Activated CD4-positive, alpha-beta T cell treated with anti-CD3 and anti-CD28 coated beads for 24 hours (primary cell): ENCODE measurements at regions not wholly inside any gene's neighbourhood (a gene's known extent, or its start where the extent isn't known, plus 50 kb on each side); places are given as distances from the start of the nearest gene placed in this dataset.
A peak's percentile ranks its signal among the peaks of the same experiment; 100 is the strongest.

Experiments used
- DNase-seq, 2 donors: peaks; one replicate each; pipeline ENCODE4 v3.0.0-alpha.2; 2020; ENCODE audit warnings: low read depth in 2 of 2

DNA sequence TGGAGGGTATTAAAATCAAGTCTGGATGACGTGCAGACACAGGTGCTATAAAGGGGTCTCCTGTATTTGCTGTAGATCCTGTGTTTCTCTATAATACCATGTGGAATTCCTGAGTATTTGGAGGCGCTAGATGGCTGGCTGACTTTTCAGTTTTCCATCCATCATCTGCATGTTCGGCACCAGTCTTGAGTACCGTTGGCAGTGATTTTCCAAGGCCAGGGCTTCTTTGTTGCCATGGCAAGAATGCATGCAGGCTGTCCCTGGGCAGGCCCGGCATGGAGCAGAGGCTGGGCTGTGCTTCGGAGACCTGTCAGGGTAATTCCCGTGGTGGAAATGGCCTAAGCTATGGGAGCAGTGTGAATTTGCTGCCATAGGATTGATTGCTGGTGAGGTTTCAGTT, 405.9 kb upstream of the HS6ST1 start:
- no peak for DNase-seq

DNA sequence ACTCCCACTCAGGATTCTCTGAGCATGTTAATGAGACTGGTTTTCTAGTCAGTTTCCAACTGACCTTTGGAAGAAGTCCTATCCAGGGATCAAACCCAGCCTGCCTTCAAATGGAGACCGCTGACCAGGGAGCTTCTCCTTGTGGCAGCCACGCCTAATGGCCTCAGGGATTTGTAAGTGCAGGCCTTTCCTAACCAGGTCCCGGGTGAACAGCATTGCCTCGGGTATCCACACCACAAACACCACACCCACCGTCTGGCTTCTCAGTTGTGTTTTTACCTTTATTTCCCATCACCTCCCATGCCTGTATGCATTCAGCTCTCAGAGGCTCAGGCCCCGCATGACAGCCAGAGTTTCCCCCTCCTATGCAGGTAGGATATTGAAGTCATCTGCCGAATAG, 406.3 kb upstream of the HS6ST1 start:
- no peak for DNase-seq

DNA sequence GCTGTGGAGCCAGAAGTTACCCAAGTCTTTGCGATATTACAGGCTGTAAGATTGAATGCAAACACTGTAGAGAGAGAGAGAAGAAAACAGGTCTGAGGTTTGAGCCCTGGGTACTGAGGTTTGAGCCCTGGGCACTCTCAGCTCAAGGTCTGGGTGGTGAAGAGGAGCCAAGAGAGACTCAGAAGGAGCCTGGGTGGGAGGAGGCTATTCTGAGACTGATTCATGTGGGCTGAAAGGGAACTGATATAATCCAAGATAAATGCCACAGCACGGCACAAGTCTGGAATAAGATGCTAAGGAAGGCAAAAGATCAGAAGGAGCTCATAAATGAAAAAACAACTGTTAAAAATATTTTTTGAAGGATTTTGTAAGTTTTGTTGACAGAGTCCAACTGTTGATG, 407.6 kb upstream of the HS6ST1 start:
- no peak for DNase-seq

DNA sequence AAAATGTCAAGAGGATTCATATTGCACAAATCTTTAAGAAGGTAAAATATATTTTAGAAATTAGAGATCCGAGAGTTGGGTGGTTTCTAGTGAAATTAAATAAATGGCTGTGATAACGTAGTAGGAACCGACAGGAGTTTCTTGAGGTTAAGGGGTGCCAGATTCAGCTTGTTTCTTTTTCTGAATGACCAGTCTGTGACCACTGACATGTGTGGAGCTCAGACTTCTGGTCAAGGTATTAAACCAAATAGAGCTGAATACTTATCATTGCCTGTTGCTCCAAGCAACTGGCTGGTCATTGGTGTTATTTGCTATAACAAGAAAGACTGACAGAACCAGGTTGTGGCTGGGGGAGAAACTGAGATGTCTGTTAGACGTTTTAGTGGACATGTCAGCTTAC, 408.2 kb upstream of the HS6ST1 start:
- DNase-seq: no peak

DNA sequence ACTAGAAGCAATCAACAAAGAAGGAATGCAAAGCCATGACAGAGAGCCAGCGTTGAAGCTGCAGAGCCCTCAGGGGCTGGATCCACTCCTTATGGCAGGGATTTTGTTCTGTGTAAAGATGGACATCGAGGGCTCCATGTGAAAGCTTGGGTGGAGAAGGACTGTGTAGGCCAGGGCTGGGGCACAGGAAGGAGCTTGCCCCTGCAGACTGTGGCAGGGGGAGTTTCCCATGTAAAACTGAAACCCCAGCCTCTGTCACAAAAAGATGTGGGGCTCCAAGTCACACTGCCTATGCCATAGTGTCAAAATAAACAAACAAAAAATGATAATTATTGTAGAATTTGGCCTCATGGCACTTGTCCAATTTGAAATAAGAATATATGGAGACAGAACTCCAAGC, 408.7 kb upstream of the HS6ST1 start:
- DNase-seq: no peak

DNA sequence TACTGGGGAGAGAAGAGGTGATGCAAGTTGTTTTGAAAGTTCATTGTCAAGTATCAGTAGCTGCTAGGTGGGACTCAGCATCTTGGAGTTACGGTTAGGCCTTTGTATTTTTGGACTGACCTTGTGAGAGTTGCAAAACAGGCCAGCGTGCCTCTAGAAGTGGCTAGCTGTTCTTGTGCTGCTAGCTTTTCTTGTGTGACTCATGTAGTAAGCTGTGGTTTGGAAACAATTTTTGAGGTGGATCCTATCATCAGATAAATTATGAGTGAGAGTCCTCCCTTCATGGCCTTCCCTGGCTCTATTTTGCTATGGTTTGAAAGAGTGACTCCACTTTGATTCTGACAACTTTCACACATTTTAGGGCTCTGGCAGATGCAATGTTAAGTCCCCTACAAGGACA, 409.2 kb upstream of the HS6ST1 start:
- no peak for DNase-seq

DNA sequence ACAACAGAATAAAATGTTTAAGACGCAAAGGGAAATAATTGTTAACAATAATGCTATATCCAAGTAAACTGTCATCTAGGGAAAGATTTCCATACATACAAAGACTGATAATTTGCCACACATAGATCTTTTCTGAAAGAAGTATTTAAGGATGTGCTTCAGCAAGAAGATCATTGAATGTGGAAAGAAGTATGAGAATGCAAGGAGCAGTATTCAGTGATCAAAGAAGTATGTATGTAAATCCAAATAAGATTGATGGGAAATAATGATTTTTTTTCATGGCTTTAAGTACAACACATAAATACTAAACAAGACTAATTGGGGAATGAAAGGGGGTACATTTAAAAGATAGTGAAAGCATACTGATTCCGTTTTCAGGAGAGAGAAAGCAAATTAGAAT, 410.4 kb upstream of the HS6ST1 start:
- no peak for DNase-seq

DNA sequence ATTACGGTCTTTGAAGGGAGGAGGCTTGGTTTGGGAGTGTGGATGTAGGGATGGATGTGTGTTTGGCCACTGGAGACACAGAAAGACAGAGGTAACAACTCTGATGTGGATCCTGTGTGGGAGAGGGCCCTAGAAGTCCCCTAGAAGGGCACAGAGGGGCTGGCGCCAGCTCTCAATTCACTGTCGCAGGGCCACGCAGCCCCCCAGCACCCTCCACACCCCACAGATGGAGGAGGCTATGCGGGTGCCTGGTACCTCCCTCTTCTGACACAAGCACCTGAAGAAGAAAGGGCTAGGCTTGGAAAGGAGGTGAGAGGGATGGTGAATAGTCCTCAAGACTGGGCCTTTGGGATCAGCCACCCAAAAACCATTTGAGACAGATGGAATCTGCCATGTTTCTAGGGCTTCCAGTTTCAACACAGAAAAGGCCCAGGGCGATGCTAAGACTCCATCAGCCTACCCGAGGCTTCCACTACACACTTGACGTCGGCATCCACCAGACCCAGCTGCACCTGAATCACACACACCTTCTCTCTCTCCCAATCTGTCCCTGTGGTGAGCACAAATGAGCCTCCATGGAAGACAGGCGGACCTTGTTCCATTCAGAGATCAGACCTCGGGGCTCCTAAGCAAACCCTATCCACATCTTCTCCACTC, 413.5 kb upstream of the HS6ST1 start:
- no peak for DNase-seq

DNA sequence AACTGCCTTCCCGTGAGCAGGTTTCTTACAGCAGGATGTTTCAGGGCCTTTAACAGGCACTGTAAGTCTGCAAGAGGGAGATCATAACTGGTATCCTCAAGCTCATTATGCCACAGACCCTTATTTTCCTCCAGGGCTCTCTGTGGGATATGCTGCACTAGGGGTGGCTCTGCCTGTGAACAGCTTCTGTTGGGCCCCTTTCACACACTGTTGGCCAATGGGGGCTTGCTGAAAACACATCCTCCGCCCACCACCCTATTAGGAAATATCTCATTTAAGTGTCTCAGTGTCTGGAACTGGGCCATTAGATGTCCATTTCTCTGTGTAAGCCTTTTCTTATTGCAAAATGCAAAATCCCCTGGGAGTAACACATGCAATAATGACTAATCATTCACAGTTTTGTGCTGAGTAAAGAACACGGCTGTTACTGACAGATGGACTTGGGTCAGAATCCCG, 414.3 kb upstream of the HS6ST1 start:
- DNase-seq: no peak

DNA sequence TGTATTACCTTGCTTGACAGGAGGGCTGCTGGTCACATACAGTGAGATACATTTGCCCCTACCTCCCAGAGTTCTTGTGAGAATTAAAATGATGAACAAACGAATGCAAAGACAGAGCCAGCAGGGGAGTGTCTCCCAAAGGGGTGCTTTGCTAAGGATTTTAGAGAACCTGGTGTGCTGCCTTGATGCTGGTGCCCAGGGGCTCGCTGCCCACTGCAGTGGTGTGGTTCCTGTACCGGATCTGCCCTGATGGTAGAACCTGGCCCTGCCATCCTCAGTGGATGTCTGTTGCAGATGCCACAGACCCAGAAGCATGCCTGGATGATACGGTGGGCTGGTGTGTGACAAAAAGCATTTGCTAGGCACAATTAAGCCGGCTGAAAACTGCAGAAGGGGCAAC, 414.8 kb upstream of the HS6ST1 start:
- no peak for DNase-seq

DNA sequence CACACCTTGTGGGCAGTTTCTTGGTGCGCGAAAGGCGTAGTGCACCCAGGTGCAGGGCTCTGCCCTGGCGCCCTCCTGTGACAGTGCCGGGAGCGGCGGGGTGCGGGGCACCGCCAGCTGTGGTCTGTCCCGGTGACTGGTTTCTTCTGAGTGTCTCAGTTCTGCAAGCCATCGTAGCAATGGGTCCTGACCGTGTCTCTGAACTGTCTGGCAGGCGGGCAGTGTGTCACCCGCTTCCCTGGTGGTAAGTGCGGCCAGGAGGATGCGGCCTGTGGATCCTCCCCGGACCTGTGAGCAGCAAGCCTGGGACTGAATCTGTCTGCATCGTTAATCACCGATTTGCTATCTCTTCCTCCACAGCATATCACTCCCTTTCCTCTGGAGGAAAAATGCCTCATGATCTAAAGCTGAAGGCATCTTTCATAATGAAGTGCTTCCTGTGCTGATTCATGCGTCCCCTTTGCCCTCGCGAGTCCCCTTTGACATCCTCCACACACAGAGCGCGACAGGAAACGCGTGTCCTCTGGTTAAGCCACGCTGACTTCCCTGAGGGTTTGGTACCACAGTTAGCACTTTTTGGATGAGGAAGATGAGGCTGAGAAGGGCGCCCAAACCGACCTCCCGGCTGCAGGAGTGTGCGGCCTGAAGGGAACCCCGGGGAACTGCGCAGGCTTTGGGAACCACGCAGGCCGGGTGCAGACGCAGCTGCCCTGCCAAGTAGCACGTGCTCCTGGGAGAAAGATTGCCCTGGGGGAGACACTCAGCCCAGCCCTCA, 416.0 kb upstream of the HS6ST1 start:
- DNase-seq: no peak

DNA sequence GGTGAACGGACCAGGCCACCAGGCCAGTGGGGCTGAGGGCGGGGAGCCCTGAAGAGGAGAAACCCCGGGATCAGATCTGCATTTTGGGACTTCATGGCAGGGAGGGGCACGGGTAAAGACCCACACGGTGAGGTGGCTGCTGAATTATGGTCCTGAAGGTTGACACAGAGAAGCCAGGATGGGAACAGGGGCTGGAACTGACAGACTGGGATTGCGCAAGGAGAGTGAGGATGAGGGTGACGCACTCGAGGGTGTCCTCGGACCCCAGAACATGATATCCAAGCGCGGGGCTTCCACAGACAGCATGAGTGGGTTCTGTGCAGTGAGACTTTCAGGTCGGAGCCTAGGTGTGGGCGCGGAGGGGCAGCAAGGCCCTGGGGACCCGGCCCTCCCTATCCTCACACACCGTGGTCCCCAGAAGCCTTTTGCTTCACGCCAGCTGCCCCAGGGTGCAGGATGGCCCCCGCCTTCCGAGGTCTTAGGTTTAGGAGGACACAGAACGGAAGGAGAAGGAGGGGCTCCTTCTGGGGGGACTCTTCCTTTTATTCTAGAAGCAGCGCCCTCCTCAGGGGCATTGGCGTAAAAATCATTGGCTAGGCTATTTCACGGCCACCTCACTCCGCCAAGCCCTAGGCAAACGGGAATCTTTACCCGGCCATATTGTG, 416.8 kb upstream of the HS6ST1 start:
- no peak for DNase-seq

DNA sequence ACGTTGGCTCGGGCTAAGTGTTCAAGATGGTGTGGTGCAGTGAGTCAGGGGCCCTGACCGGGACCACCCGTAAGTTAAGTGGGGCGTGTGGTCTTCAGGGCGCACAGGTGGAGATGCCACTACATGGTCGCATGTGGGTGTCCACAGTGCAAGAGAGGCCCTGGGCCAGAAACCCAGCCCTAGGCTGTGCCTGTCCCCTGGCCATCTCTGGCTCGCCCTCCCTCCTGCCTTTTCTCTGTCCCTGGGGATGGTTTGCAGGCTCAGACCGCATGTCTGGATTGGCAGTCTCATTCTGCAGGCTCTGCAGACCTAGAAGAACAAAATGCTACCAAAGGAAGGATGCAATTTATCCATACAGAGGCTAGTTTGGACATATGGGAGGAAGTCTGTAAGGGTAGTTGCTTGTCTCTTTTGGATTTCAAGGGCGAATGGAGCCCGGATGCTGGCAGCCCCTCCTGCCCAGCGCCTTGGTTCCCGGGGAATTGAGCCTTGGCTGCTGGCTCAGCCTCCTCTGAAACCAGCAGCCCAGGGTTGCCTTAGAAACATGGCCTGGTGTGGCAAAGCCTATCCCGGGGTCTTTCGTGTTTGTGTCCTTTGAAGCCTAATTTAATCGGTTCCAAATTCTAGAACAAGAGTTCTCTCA, 417.5 kb upstream of the HS6ST1 start:
- no peak for DNase-seq

DNA sequence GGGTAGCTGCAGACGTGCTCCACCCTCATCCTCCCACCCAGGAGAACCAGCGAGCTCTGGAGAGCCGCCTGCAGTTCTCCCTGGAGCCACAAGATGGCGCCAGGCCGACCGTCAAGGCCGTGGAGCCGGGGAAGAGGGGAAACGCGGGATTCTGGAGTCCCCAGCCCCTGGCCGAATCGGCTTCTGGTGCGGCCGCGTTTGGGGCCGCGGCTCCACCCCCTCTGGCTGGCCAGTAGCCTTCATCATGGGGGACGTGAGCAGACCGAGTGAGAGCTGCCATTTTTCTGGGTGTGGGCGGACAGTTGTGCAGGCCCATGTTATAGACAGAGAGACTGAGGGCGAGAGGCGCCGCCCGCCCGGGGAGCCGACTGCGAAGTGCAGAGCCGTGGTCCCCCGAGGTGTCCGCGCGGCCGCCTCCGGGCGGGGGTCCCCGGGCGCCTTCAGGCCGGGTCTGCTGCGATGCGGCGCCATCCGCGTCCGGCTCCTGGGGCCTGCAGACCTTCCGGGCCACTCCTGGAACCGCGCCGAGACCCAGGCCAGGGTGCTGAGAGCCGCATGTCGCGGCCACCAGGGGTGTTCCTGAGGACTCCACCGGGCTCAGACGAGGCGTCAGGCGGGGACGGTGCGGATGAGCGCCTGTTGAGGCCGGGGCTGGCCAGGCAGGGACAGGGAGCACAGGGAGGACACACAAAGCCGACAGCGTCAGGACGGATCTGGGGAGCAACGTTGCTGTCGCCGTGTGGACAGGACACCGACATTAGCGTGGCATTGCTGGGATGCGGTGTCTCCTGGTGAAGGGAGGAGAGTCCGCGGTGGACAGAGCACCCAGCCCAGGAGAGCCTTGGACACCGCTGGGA, 418.2 kb upstream of the HS6ST1 start:
- peak; percentile 33 to 51 for DNase-seq

DNA sequence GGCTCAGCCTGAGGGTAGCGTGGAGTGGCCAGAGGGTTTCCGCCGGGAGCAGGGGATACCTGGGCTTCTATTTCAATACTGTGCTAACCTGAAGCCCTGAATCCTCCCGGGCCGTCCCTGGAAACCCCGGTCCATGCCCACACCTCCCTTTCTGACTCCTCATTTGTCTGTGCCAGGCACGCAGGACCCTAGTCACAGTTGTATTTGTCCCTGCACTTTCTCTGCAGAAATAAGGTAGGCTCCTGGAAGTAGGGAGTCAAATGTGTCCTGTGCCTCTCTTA, 418.8 kb upstream of the HS6ST1 start:
- no peak for DNase-seq

DNA sequence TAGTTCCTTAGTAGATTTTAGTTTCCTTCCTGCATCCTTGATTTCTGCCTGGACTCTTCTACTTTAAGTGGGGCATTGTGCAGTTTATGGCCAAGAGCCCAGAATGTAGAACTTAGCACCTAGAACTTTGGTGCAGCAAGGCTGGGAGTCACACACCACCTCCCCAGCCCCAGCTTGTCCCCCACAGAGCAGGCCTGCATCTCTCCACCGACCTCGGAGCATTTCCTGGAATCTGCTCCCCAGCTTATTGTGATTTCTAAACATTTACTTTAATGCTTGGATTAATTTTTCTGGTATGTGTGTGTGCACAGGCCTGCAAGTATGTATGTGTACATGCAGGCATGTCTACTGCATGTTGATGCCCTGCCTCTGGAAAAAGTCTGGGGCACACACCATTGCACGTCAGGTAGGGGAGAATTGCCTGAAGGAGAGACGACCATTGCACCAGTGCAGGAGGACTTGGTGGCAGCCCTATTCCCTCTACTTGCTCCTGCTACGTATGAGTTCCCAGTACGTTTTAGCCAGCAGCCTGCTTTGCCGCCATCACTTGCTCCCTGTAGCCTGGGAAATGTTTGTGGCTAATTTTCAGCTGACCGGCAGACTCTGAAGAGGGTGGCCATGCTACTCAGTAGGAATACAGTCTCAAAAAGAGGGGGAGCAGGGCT, 419.9 kb upstream of the HS6ST1 start:
- no peak for DNase-seq

DNA sequence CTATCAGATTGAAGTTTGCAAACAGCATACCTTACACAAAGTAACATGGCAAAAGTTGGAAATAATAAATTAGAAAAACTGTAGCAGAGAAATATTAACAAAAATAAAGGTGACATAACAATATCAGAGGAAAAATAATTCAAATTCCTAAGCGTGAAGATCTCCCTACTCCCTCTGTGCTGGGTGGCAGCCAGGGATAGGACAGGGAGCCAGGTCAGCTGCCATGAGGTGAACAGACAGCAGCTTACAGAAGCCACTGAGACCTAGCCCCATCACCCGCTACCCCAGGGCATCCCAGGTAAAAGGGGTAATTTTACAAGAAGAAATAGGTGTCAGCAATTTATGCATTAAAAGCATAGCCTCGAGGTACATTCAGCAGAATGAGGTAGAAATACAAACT, 423.8 kb upstream of the HS6ST1 start:
- no peak for DNase-seq

DNA sequence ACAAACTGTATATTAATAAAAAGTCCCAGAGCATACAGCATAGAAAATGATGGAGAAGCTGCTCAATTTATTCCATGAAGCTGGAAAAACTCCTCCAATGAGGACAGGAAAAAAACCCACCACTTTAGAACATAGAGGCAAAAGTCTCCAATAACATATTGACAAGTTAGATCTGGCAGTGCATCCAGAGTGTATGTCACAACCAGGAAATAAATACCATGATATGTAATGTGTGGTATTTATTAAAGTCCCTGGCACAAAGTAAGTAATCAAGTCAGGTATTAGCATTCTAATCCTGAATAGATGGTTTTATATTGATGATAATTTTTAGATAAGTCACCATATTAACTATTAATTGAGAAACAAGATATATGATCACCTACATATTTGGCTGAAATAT, 427.3 kb upstream of the HS6ST1 start:
- no peak for DNase-seq

DNA sequence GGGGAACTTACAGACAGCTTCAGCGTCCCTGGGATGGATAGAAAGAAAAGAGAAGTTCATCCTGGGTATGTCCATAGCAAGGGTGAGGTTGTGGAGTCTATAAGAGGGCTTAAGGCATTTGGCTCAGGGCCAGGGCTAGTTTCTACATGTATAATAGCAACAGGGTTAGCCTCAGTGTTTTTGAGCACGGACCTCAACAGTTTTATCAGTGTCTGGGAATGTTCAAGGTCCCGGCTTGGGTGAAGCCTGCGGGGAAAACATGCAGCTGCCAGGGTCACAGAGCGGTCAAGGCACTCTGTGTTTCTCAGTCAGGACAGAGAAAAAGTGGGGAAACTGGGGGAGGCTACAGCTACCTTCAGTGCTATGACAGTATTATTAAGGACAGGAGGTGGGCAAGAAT, 427.7 kb upstream of the HS6ST1 start:
- DNase-seq: no peak

DNA sequence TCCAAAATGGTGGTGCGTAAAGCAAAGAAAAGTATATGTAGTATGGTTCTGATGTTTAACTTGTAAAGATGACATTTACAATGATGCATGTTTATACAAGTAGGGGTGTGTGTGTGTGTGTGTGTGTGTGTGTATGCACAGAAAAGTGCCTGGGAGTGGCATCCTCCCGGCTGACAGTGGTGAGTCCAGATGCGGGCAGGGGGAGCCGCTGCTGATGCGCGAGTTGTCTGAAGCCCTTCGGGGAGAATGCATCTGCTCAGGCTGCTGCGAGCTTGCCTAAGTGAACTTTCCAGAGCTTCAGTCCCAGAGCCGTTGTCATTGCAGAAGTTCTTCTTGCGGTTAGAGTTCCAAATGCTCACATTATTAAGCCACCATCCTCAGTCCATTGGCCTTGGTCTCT, 429.7 kb upstream of the HS6ST1 start:
- DNase-seq: no peak

DNA sequence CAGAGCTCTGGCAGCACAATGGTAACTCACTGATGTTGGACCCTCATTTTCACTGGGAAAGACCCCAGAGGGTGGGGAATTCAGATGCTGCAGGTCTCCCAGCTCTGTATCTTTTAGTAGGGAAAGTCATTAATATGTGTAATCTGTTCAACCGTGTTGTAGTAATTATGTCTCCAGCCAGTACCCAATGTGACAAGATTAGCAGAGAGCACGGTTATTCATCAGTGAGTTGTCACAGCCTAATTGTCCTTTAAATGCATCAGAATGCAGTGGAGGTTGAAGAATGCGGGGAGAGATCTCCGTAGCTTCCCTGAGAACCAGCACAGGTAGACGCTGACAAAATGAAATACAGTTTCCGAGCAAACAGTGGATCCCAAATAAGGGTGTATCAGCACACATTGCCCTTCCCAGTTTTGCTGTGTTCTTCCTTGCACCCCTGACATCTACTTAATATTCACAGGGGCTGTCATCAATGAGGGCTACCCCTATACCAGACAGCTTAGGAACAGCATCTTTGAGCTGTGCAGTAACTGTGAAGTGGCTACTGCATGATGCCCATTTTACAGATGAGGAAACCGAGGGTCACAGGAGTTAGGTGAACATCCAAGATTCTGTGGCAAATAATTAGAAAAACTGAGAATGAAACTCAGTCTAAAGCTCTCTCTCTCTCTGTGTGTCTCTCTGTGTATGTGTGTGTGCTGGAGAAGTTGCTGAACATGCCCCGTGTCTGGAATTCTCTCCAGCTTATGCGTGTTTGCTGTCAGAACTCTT, 430.4 kb upstream of the HS6ST1 start:
- DNase-seq: no peak
